ENCODE measurements at regions not wholly inside any gene's neighbourhood (a gene's known extent, or its start where the extent isn't known, plus 50 kb on each side); places are given as distances from the start of the nearest gene placed in this dataset.

GRCh38 chr5:167888393-167888792 lies 403.1 kb upstream of the WWC1 start:
- no peak for TF ChIP-seq CTCF (IDR thresholded peaks at IDR 0.05; ENCODE audit: low read depth, low read length)
- H3K4me3 ChIP-seq: no peak overlapping the region
- DNase-seq (ENCODE audit: low read depth in 1 of 2, low spot score in 1 of 2): no peak

GRCh38 chr5:167889276-167889675 lies 402.2 kb upstream of the WWC1 start:
- Histone ChIP-seq H3K27me3 (no peaks in the 10 kb centered on the region), H3K27ac (no peak overlapping the region), H3K4me1 (ENCODE audit: low read depth) (no peaks in the 10 kb centered on the region), H3K4me3 (no peak overlapping the region), H3K36me3 (no peaks in the 10 kb centered on the region), H3K9me3 (ENCODE audit: low read depth) (no peaks in the 10 kb centered on the region)
- no peak for DNase-seq (ENCODE audit: low read depth in 1 of 2, low spot score in 1 of 2)
- no peak for TF ChIP-seq CTCF (IDR thresholded peaks at IDR 0.05; ENCODE audit: low read depth, low read length)

More at GRCh38 chr5:167888393-167888792, 403.1 kb upstream of the WWC1 start:
- H3K27me3 ChIP-seq: no peaks in the 10 kb centered on the region
- H3K9me3 ChIP-seq (ENCODE audit: low read depth): no peaks in the 10 kb centered on the region
- H3K27ac ChIP-seq: no peak overlapping the region
- H3K4me1 ChIP-seq (ENCODE audit: low read depth): no peaks in the 10 kb centered on the region
- H3K36me3 ChIP-seq: no peaks in the 10 kb centered on the region

DNA sequence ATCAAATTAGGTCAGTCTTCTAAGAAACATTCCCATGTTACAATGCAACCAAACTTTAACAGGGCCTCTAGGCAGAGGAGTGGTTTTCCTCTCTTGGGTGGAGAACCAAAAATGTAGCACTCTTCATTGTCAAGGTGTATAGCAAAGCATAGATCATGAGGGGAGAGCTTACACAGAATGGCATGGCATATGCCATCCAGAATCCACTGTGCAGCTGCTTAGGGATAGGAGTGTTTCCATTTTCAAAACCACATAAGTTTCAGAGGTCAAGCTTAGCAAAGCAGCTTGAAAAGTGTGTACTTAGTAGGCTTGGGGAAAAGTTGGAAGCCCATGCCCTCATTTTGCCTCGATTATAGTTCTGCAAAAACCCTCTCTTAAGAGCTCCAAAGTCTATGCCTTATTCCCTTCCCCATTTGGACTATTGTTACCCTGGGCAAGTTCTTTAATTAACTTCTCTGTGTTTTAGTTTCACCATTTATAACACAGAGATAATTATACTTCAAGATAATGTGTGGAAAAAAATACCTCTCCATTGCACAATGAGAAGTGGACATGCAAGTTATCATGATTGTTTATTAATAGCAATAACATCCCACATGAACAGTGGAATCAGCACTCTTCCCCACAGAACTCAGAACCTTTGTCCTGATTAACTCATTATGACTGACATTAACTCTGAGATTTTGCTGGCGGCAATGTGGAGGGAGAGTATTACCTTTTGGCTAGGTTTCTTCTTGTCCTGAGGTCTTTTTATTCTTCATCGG lies 398.9 kb upstream of the WWC1 start:
- H3K4me3 ChIP-seq: no peak overlapping the region
- H3K9me3 ChIP-seq (ENCODE audit: low read depth): no peaks in the 10 kb centered on the region
- H3K27me3 ChIP-seq: no peaks in the 10 kb centered on the region
- no peak for DNase-seq (ENCODE audit: low read depth in 1 of 2, low spot score in 1 of 2)
- H3K4me1 ChIP-seq (ENCODE audit: low read depth): no peaks in the 10 kb centered on the region
- TF ChIP-seq CTCF (IDR thresholded peaks at IDR 0.05; ENCODE audit: low read depth, low read length): no peak
- no peaks in the 10 kb centered on the region for H3K36me3 ChIP-seq
- no peak overlapping the region for H3K27ac ChIP-seq

DNA sequence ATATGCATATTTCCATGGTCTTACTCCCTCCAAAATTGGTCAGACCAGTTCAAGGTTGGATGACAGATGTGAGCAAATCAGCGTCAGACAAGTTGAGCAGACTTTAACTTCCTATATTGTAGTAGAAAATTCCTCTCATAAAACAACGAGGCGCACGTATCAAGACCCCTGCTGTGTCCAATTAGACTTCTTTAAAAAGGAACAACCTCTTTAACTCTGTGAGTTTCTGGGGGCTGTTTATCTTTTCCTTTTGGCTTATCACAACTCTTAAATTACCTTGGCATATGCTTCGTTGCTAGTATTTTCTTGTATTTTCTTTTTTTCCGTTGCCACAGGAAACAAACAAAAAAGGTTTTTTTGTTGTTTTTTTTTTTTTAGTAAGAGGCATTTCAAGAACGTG lies 398.2 kb upstream of the WWC1 start:
- H3K36me3 ChIP-seq: no peaks in the 10 kb centered on the region
- H3K27me3 ChIP-seq: no peaks in the 10 kb centered on the region
- DNase-seq (ENCODE audit: low read depth in 1 of 2, low spot score in 1 of 2): no peak
- H3K4me1 ChIP-seq (ENCODE audit: low read depth): no peaks in the 10 kb centered on the region
- H3K4me3 ChIP-seq: no peak overlapping the region
- TF ChIP-seq CTCF (IDR thresholded peaks at IDR 0.05; ENCODE audit: low read depth, low read length): no peak
- no peaks in the 10 kb centered on the region for H3K9me3 ChIP-seq (ENCODE audit: low read depth)
- H3K27ac ChIP-seq: no peak overlapping the region

DNA sequence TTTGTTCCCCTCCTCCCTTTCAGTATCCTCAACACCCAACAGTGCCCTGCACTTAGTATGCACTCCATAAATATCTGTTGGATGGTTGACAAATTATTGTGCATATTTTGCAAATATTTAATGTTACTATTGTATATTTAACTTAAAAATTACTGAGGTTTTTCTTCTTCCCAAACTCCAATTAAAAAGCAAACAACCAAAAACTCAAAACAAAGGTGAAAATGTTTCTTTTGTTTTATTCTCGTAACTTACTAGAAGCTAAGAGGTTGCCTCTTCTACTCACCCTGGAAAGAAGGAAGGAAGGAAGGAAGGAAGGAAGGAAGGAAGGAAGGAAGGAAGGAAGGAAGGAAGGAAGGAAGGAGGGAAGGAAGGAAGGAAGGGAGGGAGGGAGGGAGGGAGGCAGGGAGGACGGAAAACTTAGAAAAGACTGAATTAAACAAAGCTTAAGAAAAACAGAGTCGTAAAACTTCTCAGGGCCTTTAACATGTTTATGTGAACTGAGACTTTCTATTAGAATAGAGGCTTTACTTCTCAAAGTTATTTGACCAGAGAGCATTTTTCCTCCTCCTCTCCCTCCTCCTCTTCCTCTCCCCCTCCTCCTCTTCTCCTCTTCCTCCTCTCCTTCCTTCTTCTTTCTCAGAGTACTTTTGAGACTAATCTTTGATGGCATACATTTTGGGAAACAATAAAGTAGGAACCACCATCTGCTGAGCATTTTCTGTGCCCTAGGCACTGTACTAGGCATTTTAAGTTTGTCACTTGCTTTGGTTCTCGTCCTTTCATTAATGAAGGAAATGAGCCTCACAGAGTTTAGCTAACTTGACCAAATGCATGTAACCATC lies 396.6 kb upstream of the WWC1 start:
- no peak overlapping the region for H3K27ac ChIP-seq
- no peaks in the 10 kb centered on the region for H3K36me3 ChIP-seq
- TF ChIP-seq CTCF (IDR thresholded peaks at IDR 0.05; ENCODE audit: low read depth, low read length): no peak
- DNase-seq (ENCODE audit: low read depth in 1 of 2, low spot score in 1 of 2): no peak
- H3K9me3 ChIP-seq (ENCODE audit: low read depth): no peaks in the 10 kb centered on the region
- no peaks in the 10 kb centered on the region for H3K27me3 ChIP-seq
- no peaks in the 10 kb centered on the region for H3K4me1 ChIP-seq (ENCODE audit: low read depth)
- H3K4me3 ChIP-seq: no peak overlapping the region

All from cardiac muscle cell (in vitro differentiated cells and primary cell).